PC-9 (cell line): ENCODE measurements at regions not wholly inside any gene's neighbourhood (a gene's known extent, or its start where the extent isn't known, plus 50 kb on each side); places are given as distances from the start of the nearest gene placed in this dataset.

Experiments used
- EZH2 ChIP-seq: fragments of 200-600 bp; sonication (generic); IDR thresholded peaks from 2 replicates; pipeline ENCODE4 v1.8.0; 2017; ENCODE audit warnings: antibody characterized with exemption, low read depth
- TF ChIP-seq, protein P1 (sequence below): fragments of 200-600 bp; sonication (generic); conservative IDR thresholded peaks from 2 replicates; pipeline ENCODE4 v1.6.1; 2017; ENCODE audit warnings: mixed run types, antibody characterized with exemption, mild to moderate bottlenecking, moderate library complexity

DNA sequence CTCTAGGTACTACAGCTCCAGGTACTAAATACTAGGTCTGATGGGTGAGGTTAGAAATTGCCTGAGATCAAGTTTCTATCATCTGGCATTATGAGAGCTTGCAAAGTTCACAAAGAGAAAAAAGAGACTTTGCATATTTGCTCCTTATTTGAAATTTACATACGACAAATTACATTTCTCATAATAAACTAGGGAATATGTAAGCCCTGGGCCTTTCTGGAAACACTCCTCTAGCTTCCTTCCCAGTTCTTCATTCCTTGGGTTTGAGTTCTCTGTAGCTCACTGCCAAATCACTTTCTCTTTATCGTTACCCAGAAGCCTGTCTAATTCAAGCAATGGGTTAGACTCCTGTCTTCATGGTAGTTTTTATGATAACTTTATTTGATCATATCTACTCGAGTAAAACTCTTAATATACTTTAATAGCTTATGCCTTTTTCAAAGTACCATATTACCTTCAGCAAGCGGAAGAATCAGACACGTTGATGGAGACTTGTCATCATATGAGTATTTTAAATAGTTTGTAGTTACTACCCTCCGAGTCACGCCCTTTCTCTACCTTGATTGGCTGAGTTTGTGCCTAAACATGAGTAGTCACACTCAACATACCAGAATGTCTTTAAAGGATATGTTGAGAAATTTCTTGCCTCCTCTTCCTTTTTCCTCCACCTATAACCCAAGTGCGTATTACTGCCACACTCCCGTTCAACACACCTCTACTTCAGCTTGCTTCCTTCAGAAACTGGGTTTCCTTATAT is 150.5 kb downstream of the DKK1 start:
- TF ChIP-seq, protein P1, sequence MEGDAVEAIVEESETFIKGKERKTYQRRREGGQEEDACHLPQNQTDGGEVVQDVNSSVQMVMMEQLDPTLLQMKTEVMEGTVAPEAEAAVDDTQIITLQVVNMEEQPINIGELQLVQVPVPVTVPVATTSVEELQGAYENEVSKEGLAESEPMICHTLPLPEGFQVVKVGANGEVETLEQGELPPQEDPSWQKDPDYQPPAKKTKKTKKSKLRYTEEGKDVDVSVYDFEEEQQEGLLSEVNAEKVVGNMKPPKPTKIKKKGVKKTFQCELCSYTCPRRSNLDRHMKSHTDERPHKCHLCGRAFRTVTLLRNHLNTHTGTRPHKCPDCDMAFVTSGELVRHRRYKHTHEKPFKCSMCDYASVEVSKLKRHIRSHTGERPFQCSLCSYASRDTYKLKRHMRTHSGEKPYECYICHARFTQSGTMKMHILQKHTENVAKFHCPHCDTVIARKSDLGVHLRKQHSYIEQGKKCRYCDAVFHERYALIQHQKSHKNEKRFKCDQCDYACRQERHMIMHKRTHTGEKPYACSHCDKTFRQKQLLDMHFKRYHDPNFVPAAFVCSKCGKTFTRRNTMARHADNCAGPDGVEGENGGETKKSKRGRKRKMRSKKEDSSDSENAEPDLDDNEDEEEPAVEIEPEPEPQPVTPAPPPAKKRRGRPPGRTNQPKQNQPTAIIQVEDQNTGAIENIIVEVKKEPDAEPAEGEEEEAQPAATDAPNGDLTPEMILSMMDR: no peak
- no peak for TF ChIP-seq EZH2
